ENCODE measurements at regions not wholly inside any gene's neighbourhood (a gene's known extent, or its start where the extent isn't known, plus 50 kb on each side); places are given as distances from the start of the nearest gene placed in this dataset.

DNA sequence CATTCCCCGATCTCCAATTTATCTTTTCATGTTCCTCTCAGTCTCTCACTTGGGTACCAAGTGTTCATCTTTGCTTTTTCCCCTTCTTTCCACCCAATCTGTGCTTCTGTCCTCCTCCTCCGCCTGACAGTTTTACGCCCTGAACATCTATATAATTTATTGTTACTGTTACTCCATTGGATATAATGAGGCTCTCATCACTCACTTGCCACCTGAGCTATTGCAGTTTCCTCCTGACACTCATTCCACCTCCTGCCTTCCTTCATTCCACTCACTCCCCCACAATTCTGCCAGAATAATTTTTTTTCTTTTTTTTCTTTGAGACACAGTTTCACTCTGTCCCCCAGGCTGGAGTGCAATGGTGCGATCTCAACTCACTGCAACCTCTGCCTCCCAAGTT is 77.6 kb upstream of the SORBS2 start:
- H3K9me3 ChIP-seq (ENCODE audit: control insufficient read depth in 4 of 4, insufficient read depth in 3 of 4, low read length in 3 of 4), result peaks cover 0 to 2% (median 0%) of the 10 kb centered on the region in 4 donors
- TF ChIP-seq, protein P1, sequence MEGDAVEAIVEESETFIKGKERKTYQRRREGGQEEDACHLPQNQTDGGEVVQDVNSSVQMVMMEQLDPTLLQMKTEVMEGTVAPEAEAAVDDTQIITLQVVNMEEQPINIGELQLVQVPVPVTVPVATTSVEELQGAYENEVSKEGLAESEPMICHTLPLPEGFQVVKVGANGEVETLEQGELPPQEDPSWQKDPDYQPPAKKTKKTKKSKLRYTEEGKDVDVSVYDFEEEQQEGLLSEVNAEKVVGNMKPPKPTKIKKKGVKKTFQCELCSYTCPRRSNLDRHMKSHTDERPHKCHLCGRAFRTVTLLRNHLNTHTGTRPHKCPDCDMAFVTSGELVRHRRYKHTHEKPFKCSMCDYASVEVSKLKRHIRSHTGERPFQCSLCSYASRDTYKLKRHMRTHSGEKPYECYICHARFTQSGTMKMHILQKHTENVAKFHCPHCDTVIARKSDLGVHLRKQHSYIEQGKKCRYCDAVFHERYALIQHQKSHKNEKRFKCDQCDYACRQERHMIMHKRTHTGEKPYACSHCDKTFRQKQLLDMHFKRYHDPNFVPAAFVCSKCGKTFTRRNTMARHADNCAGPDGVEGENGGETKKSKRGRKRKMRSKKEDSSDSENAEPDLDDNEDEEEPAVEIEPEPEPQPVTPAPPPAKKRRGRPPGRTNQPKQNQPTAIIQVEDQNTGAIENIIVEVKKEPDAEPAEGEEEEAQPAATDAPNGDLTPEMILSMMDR (IDR thresholded peaks at IDR 0.05; ENCODE audit: control extremely low read depth, extremely low read depth), result no peak
- H3K27me3 ChIP-seq (ENCODE audit: control insufficient read depth in 3 of 3, insufficient read depth in 3 of 3, low read length in 2 of 3), result no peaks in the 10 kb centered on the region
- H3K4me3 ChIP-seq, result no peak overlapping the region
- no peak overlapping the region for H3K27ac ChIP-seq (ENCODE audit: low read depth in 1 of 2, low read length in 1 of 2)
- H3K36me3 ChIP-seq (ENCODE audit: control insufficient read depth in 4 of 4, insufficient read depth in 4 of 4, low read length in 4 of 4), result no peaks in the 10 kb centered on the region
- WGBS, 2 donors, result 98 to 99% methylated on average over 4 of the region's 4 CpGs
- ATAC-seq (ENCODE audit: insufficient read depth, low FRiP score) (no peak), DNase-seq (no peak)
- H3K4me1 ChIP-seq (ENCODE audit: control insufficient read depth in 5 of 5, insufficient read depth in 5 of 5, low read length in 5 of 5), result peaks cover 0 to 2% (median 0%) of the 10 kb centered on the region in 5 donors
- H3K9ac ChIP-seq (ENCODE audit: insufficient read depth in 1 of 2, low read length in 2 of 2), result no peak overlapping the region

DNA sequence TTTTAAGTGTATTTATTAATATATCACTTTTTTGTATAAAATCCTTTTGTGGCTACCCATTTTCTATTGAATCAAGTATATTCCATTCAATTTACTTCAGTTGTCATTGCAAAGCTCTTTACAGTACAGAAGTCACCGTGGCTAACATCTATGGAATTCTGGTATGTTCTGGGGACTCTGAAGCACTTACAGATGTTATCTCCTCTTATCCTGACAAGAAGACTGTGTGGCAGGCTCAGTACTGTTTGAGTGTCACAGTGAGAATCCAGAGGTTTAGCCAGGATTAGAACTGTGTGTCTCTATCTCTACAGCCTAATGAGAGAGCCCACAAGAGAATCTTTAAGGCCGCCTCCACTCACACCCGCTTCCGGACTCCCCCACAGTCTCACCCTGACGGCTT is 78.2 kb upstream of the SORBS2 start:
- H3K27ac ChIP-seq (ENCODE audit: low read depth in 1 of 2, low read length in 1 of 2), result no peak overlapping the region
- DNase-seq (no peak), ATAC-seq (ENCODE audit: insufficient read depth, low FRiP score) (no peak)
- no peaks in the 10 kb centered on the region for H3K27me3 ChIP-seq (ENCODE audit: control insufficient read depth in 3 of 3, insufficient read depth in 3 of 3, low read length in 2 of 3)
- H3K4me1 ChIP-seq (ENCODE audit: control insufficient read depth in 5 of 5, insufficient read depth in 5 of 5, low read length in 5 of 5), result peaks cover 0 to 4% (median 0%) of the 10 kb centered on the region in 5 donors
- TF ChIP-seq, protein P1 (IDR thresholded peaks at IDR 0.05; ENCODE audit: control extremely low read depth, extremely low read depth), result no peak
- peaks cover 0 to 2% (median 0%) of the 10 kb centered on the region in 4 donors for H3K9me3 ChIP-seq (ENCODE audit: control insufficient read depth in 4 of 4, insufficient read depth in 3 of 4, low read length in 3 of 4)
- H3K9ac ChIP-seq (ENCODE audit: insufficient read depth in 1 of 2, low read length in 2 of 2), result no peak overlapping the region
- no peak overlapping the region for H3K4me3 ChIP-seq
- H3K36me3 ChIP-seq (ENCODE audit: control insufficient read depth in 4 of 4, insufficient read depth in 4 of 4, low read length in 4 of 4), result no peaks in the 10 kb centered on the region
- 96 to 97% methylated on average over 5 of the region's 5 CpGs for WGBS, 2 donors

- Histone ChIP-seq H3K9ac (ENCODE audit: insufficient read depth in 1 of 2, low read length in 2 of 2) (no peak overlapping the region), H3K4me1 (ENCODE audit: control insufficient read depth in 5 of 5, insufficient read depth in 5 of 5, low read length in 5 of 5) (peaks cover 0 to 4% (median 0%) of the 10 kb centered on the region in 5 donors), H3K4me3 (no peak overlapping the region), H3K36me3 (ENCODE audit: control insufficient read depth in 4 of 4, insufficient read depth in 4 of 4, low read length in 4 of 4) (no peaks in the 10 kb centered on the region), H3K27me3 (ENCODE audit: control insufficient read depth in 3 of 3, insufficient read depth in 3 of 3, low read length in 2 of 3) (no peaks in the 10 kb centered on the region), H3K27ac (ENCODE audit: low read depth in 1 of 2, low read length in 1 of 2) (no peak overlapping the region), H3K9me3 (ENCODE audit: control insufficient read depth in 4 of 4, insufficient read depth in 3 of 4, low read length in 3 of 4) (peaks cover 0 to 2% (median 0%) of the 10 kb centered on the region in 4 donors)
- DNase-seq, result no peak
- TF ChIP-seq, protein P1 (IDR thresholded peaks at IDR 0.05; ENCODE audit: control extremely low read depth, extremely low read depth), result no peak
- ATAC-seq (ENCODE audit: insufficient read depth, low FRiP score), result no peak
- 35 to 50% methylated on average over 2 of the region's 2 CpGs for WGBS, 2 donors
Observed at GRCh38 chr4:185892165-185892564, 80.2 kb upstream of the SORBS2 start.

DNA sequence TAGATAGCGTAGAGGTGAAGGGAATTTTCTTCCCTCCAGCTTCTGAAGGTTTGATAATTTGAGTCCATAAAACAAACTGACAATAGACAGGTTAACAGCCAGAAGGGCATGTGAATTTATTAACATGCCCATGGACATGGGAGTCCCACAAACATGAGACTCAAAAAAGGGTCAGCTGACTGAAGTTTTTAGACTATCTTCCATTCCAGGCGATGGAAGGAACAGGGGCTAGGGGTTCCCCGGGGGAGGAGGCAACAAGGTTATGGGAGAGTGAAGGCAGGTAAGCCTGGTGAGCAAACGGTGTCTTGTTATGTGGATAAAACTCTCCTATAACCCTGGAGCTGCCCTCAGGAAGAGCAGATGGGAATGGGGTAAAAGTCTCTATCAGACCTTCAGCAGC is 81.5 kb upstream of the SORBS2 start:
- H3K4me3 ChIP-seq, result no peak overlapping the region
- peaks cover 0 to 4% (median 0%) of the 10 kb centered on the region in 5 donors for H3K4me1 ChIP-seq (ENCODE audit: control insufficient read depth in 5 of 5, insufficient read depth in 5 of 5, low read length in 5 of 5)
- TF ChIP-seq, protein P1 (IDR thresholded peaks at IDR 0.05; ENCODE audit: control extremely low read depth, extremely low read depth), result no peak
- WGBS, 2 donors, result 93 to 96% methylated on average over 4 of the region's 4 CpGs
- H3K27ac ChIP-seq (ENCODE audit: low read depth in 1 of 2, low read length in 1 of 2), result no peak overlapping the region
- H3K36me3 ChIP-seq (ENCODE audit: control insufficient read depth in 4 of 4, insufficient read depth in 4 of 4, low read length in 4 of 4), result no peaks in the 10 kb centered on the region
- no peaks in the 10 kb centered on the region for H3K9me3 ChIP-seq (ENCODE audit: control insufficient read depth in 4 of 4, insufficient read depth in 3 of 4, low read length in 3 of 4)
- no peak for ATAC-seq (ENCODE audit: insufficient read depth, low FRiP score)
- no peak for DNase-seq
- no peak overlapping the region for H3K9ac ChIP-seq (ENCODE audit: insufficient read depth in 1 of 2, low read length in 2 of 2)
- H3K27me3 ChIP-seq (ENCODE audit: control insufficient read depth in 3 of 3, insufficient read depth in 3 of 3, low read length in 2 of 3), result no peaks in the 10 kb centered on the region
